SK-N-SH treated with all-trans-retinoic acid at 6 μM for 48 hours (cell line): ENCODE measurements at regions not wholly inside any gene's neighbourhood (a gene's known extent, or its start where the extent isn't known, plus 50 kb on each side); places are given as distances from the start of the nearest gene placed in this dataset.

Experiments used
- ATAC-seq: fragments of 200-7000 bp; cut with Tn5 transposase; 3 replicates; pipeline ENCODE4 v1.9.1; 2020; ENCODE audit warnings: mild to moderate bottlenecking, moderate library complexity
- ARNTL ChIP-seq: fragments of 450-650 bp; formaldehyde crosslinking; IDR thresholded peaks from 2 replicates; pipeline ENCODE4 v1.5.0; 2020; ENCODE audit warnings: low read depth, mild to moderate bottlenecking, moderate library complexity, borderline replicate concordance
- BACH2 ChIP-seq: fragments of 250-450 bp; sonication (Bioruptor Pico); IDR thresholded peaks from 2 replicates; pipeline ENCODE4 v1.9.0; 2021; ENCODE audit warnings: mild to moderate bottlenecking, borderline replicate concordance
- CSDC2 ChIP-seq: fragments of 250-450 bp; sonication (Bioruptor Pico); IDR thresholded peaks from 2 replicates; pipeline ENCODE4 v1.5.0; 2020; ENCODE audit warnings: mild to moderate bottlenecking, moderate library complexity
- ESRRG ChIP-seq: fragments of 250-450 bp; sonication (Bioruptor Pico); IDR thresholded peaks from 2 replicates; pipeline ENCODE4 v1.6.1; 2021; ENCODE audit warnings: mild to moderate bottlenecking
- GLIS3 ChIP-seq: fragments of 250-450 bp; sonication (Bioruptor Pico); IDR thresholded peaks from 2 replicates; pipeline ENCODE4 v1.5.0; 2020; ENCODE audit warnings: mild to moderate bottlenecking, moderate library complexity
- ISL1 ChIP-seq: fragments of 250-450 bp; sonication (Bioruptor Pico); IDR thresholded peaks from 2 replicates; pipeline ENCODE4 v2.1.2; 2022; ENCODE audit warnings: mild to moderate bottlenecking, moderate library complexity
- OSR1 ChIP-seq: fragments of 250-450 bp; sonication (Bioruptor Pico); IDR thresholded peaks from 2 replicates; pipeline ENCODE4 v1.8.0; 2022; ENCODE audit warnings: moderate library complexity, mild to moderate bottlenecking, inconsistent platforms
- PPARA ChIP-seq: fragments of 250-450 bp; sonication (Bioruptor Pico); IDR thresholded peaks from 2 replicates; pipeline ENCODE4 v1.5.0; 2020; ENCODE audit warnings: mild to moderate bottlenecking, borderline replicate concordance
- RARB ChIP-seq: fragments of 250-450 bp; sonication (Bioruptor Pico); IDR thresholded peaks from 2 replicates; pipeline ENCODE4 v1.8.0; 2021; ENCODE audit warnings: mild to moderate bottlenecking, moderate library complexity
- SNAI2 ChIP-seq: fragments of 250-450 bp; sonication (Bioruptor Pico); IDR thresholded peaks from 2 replicates; pipeline ENCODE4 v1.5.0; 2020; ENCODE audit warnings: mild to moderate bottlenecking, moderate library complexity
- TCF4 ChIP-seq: fragments of 250-450 bp; sonication (Bioruptor Pico); IDR thresholded peaks from 2 replicates; pipeline ENCODE4 v1.8.0; 2021; ENCODE audit warnings: mild to moderate bottlenecking, moderate library complexity, borderline replicate concordance
- TOX ChIP-seq: fragments of 250-450 bp; sonication (Bioruptor Pico); IDR thresholded peaks from 2 replicates; pipeline ENCODE4 v1.8.0; 2021; ENCODE audit warnings: mild to moderate bottlenecking, moderate library complexity, borderline replicate concordance
- ZC3H10 ChIP-seq: fragments of 250-450 bp; sonication (Bioruptor Pico); IDR thresholded peaks from 2 replicates; pipeline ENCODE4 v1.5.1; 2021; ENCODE audit warnings: mild to moderate bottlenecking, moderate library complexity
- ZFP3 ChIP-seq: fragments of 250-450 bp; sonication (Bioruptor Pico); IDR thresholded peaks from 2 replicates; pipeline ENCODE4 v1.5.0; 2020; ENCODE audit warnings: mild to moderate bottlenecking, moderate library complexity
- ZFP30 ChIP-seq: fragments of 450-650 bp; formaldehyde crosslinking; IDR thresholded peaks from 2 replicates; pipeline ENCODE4 v1.5.0; 2022; ENCODE audit warnings: mild to moderate bottlenecking, moderate library complexity
- ZNF565 ChIP-seq: fragments of 450-650 bp; formaldehyde crosslinking; conservative IDR thresholded peaks from 2 replicates; pipeline ENCODE4 v1.5.0; 2020; ENCODE audit warnings: low read depth, mild to moderate bottlenecking, moderate library complexity
- ZNF70 ChIP-seq: fragments of 450-650 bp; formaldehyde crosslinking; IDR thresholded peaks from 2 replicates; pipeline ENCODE4 v1.5.0; 2020; ENCODE audit warnings: mild to moderate bottlenecking, moderate library complexity
- ZNF8 ChIP-seq: fragments of 450-650 bp; formaldehyde crosslinking; IDR thresholded peaks from 2 replicates; pipeline ENCODE4 v1.5.0; 2020; ENCODE audit warnings: mild to moderate bottlenecking, moderate library complexity
- TF ChIP-seq, protein P1 (sequence below): fragments of 250-450 bp; sonication (Bioruptor Pico); IDR thresholded peaks from 2 replicates; pipeline ENCODE4 v1.5.1; 2021; ENCODE audit warnings: mild to moderate bottlenecking, moderate library complexity
- TF ChIP-seq, protein P2 (sequence below): fragments of 250-450 bp; sonication (Bioruptor Pico); IDR thresholded peaks from 2 replicates; pipeline ENCODE4 v1.8.0; 2021; ENCODE audit warnings: low read depth, mild to moderate bottlenecking, moderate library complexity, borderline replicate concordance
- TF ChIP-seq, protein P3 (sequence below): fragments of 250-450 bp; sonication (Bioruptor Pico); IDR thresholded peaks from 2 replicates; pipeline ENCODE4 v1.8.0; 2020; ENCODE audit warnings: mild to moderate bottlenecking, moderate library complexity, borderline replicate concordance
- TF ChIP-seq, protein P4 (sequence below): fragments of 250-450 bp; sonication (Bioruptor Pico); IDR thresholded peaks from 2 replicates; pipeline ENCODE4 v1.5.1; 2020; ENCODE audit warnings: low read depth, mild to moderate bottlenecking, moderate library complexity
- TF ChIP-seq, protein P5 (sequence below): fragments of 250-450 bp; sonication (Bioruptor Pico); IDR thresholded peaks from 2 replicates; pipeline ENCODE4 v1.5.0; 2020; ENCODE audit warnings: mild to moderate bottlenecking, moderate library complexity

DNA sequence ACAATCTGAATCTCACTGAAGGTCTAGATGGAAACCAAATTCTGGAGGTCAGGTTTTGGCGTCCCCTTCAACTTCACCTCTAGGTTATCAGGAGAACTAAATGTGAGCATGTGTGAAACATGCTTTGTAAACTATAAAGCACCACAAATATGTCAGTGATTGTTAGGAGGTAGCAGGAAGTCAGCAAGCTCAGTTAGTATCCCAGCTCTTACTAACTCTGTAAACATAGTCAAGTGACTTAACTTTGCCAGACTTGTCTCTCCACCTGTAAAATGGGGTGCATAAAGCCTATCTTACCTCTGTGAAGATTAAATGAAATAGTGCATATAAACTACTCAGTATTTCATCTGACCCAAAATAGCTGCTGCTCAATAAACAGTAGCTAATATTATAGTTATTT is 121.5 kb downstream of the INSIG2 start:
- TF ChIP-seq BACH2 (no peak), CSDC2 (CRISPR knock-in tag) (no peak), TCF4 (CRISPR knock-in tag) (no peak), ZFP3 (CRISPR knock-in tag) (no peak)
- no peak for ATAC-seq

DNA sequence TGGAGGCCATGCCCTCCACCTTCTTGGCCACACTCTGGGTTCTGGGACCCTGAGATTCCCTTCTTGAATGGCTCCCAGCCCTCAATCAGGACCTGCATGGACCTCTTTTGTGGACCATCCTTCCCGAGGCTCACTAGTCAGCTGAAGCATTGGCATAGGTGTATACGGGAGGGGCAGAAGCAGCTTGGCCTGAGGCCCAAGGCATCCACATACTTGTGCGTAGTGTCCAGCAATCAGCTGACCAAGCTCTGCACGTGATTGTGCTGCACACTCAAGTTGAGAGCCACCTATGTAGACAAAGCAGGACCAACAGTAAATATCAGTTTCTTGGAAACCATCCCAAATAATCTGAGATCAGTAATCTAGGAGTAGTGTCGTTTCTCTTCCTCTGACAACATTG is 119.6 kb downstream of the INSIG2 start:
- ATAC-seq, result no peak
- TF ChIP-seq, protein P1, sequence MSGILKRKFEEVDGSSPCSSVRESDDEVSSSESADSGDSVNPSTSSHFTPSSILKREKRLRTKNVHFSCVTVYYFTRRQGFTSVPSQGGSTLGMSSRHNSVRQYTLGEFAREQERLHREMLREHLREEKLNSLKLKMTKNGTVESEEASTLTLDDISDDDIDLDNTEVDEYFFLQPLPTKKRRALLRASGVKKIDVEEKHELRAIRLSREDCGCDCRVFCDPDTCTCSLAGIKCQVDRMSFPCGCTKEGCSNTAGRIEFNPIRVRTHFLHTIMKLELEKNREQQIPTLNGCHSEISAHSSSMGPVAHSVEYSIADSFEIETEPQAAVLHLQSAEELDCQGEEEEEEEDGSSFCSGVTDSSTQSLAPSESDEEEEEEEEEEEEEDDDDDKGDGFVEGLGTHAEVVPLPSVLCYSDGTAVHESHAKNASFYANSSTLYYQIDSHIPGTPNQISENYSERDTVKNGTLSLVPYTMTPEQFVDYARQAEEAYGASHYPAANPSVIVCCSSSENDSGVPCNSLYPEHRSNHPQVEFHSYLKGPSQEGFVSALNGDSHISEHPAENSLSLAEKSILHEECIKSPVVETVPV (CRISPR knock-in tag), result no peak
- TF ChIP-seq ZNF8 (CRISPR knock-in tag) (no peak), ZFP3 (CRISPR knock-in tag) (no peak), ZNF565 (no peak), PPARA (CRISPR knock-in tag) (no peak), ZC3H10 (CRISPR knock-in tag) (no peak), ZNF70 (CRISPR knock-in tag) (no peak), ISL1 (CRISPR knock-in tag) (no peak), TCF4 (CRISPR knock-in tag) (no peak), TOX (no peak)
- TF ChIP-seq, protein P2, sequence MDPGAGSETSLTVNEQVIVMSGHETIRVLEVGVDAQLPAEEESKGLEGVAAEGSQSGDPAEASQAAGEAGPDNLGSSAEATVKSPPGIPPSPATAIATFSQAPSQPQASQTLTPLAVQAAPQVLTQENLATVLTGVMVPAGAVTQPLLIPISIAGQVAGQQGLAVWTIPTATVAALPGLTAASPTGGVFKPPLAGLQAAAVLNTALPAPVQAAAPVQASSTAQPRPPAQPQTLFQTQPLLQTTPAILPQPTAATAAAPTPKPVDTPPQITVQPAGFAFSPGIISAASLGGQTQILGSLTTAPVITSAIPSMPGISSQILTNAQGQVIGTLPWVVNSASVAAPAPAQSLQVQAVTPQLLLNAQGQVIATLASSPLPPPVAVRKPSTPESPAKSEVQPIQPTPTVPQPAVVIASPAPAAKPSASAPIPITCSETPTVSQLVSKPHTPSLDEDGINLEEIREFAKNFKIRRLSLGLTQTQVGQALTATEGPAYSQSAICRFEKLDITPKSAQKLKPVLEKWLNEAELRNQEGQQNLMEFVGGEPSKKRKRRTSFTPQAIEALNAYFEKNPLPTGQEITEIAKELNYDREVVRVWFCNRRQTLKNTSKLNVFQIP (CRISPR knock-in tag), result no peak
- TF ChIP-seq, protein P3, sequence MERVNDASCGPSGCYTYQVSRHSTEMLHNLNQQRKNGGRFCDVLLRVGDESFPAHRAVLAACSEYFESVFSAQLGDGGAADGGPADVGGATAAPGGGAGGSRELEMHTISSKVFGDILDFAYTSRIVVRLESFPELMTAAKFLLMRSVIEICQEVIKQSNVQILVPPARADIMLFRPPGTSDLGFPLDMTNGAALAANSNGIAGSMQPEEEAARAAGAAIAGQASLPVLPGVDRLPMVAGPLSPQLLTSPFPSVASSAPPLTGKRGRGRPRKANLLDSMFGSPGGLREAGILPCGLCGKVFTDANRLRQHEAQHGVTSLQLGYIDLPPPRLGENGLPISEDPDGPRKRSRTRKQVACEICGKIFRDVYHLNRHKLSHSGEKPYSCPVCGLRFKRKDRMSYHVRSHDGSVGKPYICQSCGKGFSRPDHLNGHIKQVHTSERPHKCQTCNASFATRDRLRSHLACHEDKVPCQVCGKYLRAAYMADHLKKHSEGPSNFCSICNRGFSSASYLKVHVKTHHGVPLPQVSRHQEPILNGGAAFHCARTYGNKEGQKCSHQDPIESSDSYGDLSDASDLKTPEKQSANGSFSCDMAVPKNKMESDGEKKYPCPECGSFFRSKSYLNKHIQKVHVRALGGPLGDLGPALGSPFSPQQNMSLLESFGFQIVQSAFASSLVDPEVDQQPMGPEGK (CRISPR knock-in tag), result no peak

DNA sequence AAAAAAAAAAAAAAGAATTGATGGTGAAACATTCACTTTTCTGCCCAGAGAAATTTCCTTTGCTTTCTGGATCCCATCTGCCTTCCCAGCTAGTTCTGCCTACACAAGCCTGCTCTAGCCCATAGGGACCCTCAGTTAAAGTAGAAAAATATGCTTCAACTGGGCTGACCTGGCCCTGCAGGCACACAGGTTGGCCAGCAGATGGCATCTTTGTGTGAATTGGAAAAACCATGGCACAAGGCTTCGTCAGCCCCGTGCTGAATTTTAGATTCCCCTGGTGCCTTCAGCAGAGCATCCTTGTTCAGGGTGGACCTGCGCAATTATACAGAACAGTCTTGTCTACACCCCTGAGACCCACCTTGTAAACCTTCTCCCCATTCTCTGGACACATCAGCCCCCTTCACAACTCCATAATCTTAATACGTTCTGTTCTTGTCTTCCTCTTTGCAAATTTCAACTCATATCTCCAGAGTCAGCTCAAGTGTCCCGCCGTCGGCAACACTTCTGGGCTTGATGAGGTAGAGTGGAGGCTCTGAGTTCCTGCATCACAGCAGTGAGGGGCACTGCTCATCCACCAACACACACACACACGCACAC is 114.5 kb downstream of the INSIG2 start:
- ATAC-seq, result peak; percentile 94
- no peak for TF ChIP-seq ZFP30 (CRISPR knock-in tag)
- TF ChIP-seq RARB, result no peak
- TF ChIP-seq ZNF70 (CRISPR knock-in tag), result no peak
- no peak for TF ChIP-seq ISL1 (CRISPR knock-in tag)
- TF ChIP-seq, protein P3 (CRISPR knock-in tag), result no peak
- TF ChIP-seq, protein P4, sequence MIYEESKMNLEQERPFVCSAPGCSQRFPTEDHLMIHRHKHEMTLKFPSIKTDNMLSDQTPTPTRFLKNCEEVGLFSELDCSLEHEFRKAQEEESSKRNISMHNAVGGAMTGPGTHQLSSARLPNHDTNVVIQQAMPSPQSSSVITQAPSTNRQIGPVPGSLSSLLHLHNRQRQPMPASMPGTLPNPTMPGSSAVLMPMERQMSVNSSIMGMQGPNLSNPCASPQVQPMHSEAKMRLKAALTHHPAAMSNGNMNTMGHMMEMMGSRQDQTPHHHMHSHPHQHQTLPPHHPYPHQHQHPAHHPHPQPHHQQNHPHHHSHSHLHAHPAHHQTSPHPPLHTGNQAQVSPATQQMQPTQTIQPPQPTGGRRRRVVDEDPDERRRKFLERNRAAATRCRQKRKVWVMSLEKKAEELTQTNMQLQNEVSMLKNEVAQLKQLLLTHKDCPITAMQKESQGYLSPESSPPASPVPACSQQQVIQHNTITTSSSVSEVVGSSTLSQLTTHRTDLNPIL (CRISPR knock-in tag), result no peak
- TF ChIP-seq, protein P2 (CRISPR knock-in tag), result no peak
- TF ChIP-seq GLIS3 (CRISPR knock-in tag), result no peak
- TF ChIP-seq SNAI2 (CRISPR knock-in tag), result no peak
- TF ChIP-seq ZNF8 (CRISPR knock-in tag), result no peak
- TF ChIP-seq, protein P5, sequence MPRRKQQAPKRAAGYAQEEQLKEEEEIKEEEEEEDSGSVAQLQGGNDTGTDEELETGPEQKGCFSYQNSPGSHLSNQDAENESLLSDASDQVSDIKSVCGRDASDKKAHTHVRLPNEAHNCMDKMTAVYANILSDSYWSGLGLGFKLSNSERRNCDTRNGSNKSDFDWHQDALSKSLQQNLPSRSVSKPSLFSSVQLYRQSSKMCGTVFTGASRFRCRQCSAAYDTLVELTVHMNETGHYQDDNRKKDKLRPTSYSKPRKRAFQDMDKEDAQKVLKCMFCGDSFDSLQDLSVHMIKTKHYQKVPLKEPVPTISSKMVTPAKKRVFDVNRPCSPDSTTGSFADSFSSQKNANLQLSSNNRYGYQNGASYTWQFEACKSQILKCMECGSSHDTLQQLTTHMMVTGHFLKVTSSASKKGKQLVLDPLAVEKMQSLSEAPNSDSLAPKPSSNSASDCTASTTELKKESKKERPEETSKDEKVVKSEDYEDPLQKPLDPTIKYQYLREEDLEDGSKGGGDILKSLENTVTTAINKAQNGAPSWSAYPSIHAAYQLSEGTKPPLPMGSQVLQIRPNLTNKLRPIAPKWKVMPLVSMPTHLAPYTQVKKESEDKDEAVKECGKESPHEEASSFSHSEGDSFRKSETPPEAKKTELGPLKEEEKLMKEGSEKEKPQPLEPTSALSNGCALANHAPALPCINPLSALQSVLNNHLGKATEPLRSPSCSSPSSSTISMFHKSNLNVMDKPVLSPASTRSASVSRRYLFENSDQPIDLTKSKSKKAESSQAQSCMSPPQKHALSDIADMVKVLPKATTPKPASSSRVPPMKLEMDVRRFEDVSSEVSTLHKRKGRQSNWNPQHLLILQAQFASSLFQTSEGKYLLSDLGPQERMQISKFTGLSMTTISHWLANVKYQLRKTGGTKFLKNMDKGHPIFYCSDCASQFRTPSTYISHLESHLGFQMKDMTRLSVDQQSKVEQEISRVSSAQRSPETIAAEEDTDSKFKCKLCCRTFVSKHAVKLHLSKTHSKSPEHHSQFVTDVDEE (CRISPR knock-in tag), result no peak
- TF ChIP-seq TCF4 (CRISPR knock-in tag), result no peak
- no peak for TF ChIP-seq OSR1 (CRISPR knock-in tag)
- TF ChIP-seq TOX, result no peak
- no peak for TF ChIP-seq ARNTL (CRISPR knock-in tag)
- no peak for TF ChIP-seq ZNF565
- no peak for TF ChIP-seq ESRRG (CRISPR knock-in tag)
